OCI-LY3 (cell line): ENCODE measurements at regions not wholly inside any gene's neighbourhood (a gene's known extent, or its start where the extent isn't known, plus 50 kb on each side); places are given as distances from the start of the nearest gene placed in this dataset.

Experiments
- H2AFZ ChIP-seq: fragments of 200-600, 300-600 bp; shearing (Covaris generic); 2 replicates; pipeline ENCODE4 v1.6.0; 2014; ENCODE audit warnings: antibody characterized with exemption, low read depth, low read length
- H3K27ac ChIP-seq: fragments of 200-600, 300-600 bp; sonication (generic); 2 replicates; pipeline ENCODE4 v1.5.1; 2014; ENCODE audit warnings: mild to moderate bottlenecking, low read length, moderate library complexity, mixed read lengths
- H3K27me3 ChIP-seq: fragments of 200-600, 300-600 bp; sonication (generic); 2 replicates; pipeline ENCODE4 v1.6.1; 2014; ENCODE audit warnings: low read depth, low read length, mixed read lengths
- H3K36me3 ChIP-seq: fragments of 200-600, 300-600 bp; sonication (generic); replicated peaks from 2 replicates; pipeline ENCODE3; 2014; ENCODE audit warnings: low read depth, low read length, mixed read lengths
- H3K4me1 ChIP-seq: fragments of 300-600, 200-600 bp; sonication (generic); 2 replicates; pipeline ENCODE4 v1.6.1; 2014; ENCODE audit warnings: low read length, mixed read lengths
- H3K4me2 ChIP-seq: fragments of 200-600, 300-600 bp; sonication (generic); 2 replicates; pipeline ENCODE4 v1.6.1; 2014; ENCODE audit warnings: low read length, mixed read lengths
- H3K4me3 ChIP-seq: fragments of 300-600, 200-600 bp; sonication (generic); 2 replicates; pipeline ENCODE4 v1.5.1; 2014; ENCODE audit warnings: antibody characterized with exemption, mild to moderate bottlenecking, low read length, moderate library complexity
- H3K79me2 ChIP-seq: fragments of 300-600, 200-600 bp; shearing (Covaris generic); 2 replicates; pipeline ENCODE4 v1.6.1; 2014; ENCODE audit warnings: mild to moderate bottlenecking, low read length, mixed read lengths
- H3K9ac ChIP-seq: fragments of 300-600, 200-600 bp; shearing (Covaris generic); 2 replicates; pipeline ENCODE4 v1.6.0; 2014; ENCODE audit warnings: mild to moderate bottlenecking, low read length, moderate library complexity
- H3K9me3 ChIP-seq: fragments of 200-600, 300-600 bp; shearing (Covaris generic); 2 replicates; pipeline ENCODE4 v1.6.1; 2014; ENCODE audit warnings: low read length, mixed read lengths; ENCODE audit not compliant: insufficient read depth
- H4K20me1 ChIP-seq: fragments of 200-600, 300-600 bp; sonication (generic); 2 replicates; pipeline ENCODE4 v1.6.1; 2016; ENCODE audit warnings: low read length, mixed read lengths; ENCODE audit not compliant: insufficient read depth
- CTCF ChIP-seq: fragments of 200-600, 300-600 bp; sonication (generic); IDR thresholded peaks from 2 replicates; pipeline ENCODE4 v1.5.1; 2014; ENCODE audit warnings: antibody characterized with exemption, low read length, low read depth
- EZH2phosphoT487 ChIP-seq: fragments of 200-600 bp; shearing (Covaris generic); IDR thresholded peaks from 2 replicates; pipeline ENCODE4 v1.6.1; 2018; ENCODE audit warnings: antibody characterized with exemption, mixed run types, low read depth

- no peak for TF ChIP-seq EZH2phosphoT487
- no peak for TF ChIP-seq CTCF
- H3K9ac ChIP-seq: peak overlapping the region; percentile 34; the same call in 1 of the 2 replicates
- no peaks in the 10 kb centered on the region for H3K79me2 ChIP-seq
- no peak overlapping the region for H3K27ac ChIP-seq
- no peak overlapping the region for H2AFZ ChIP-seq
- H3K4me1 ChIP-seq: peaks cover 73% of the 10 kb centered on the region
- peaks cover 20% of the 10 kb centered on the region for H3K27me3 ChIP-seq
- no peaks in the 10 kb centered on the region for H3K36me3 ChIP-seq
- H3K4me3 ChIP-seq: peak overlapping the region; percentile 73
- H3K9me3 ChIP-seq: no peaks in the 10 kb centered on the region
- peak overlapping the region; percentile 94 for H3K4me2 ChIP-seq
- no peaks in the 10 kb centered on the region for H4K20me1 ChIP-seq
These were observed 160.6 kb downstream of the ZDHHC21 start for GRCh38 chr9:14532456-14533115.

GRCh38 chr9:14531341-14532269 lies 161.6 kb downstream of the ZDHHC21 start:
- Histone ChIP-seq H3K27me3 (peaks cover 20% of the 10 kb centered on the region), H3K9ac (no peak overlapping the region), H4K20me1 (no peaks in the 10 kb centered on the region), H2AFZ (peak overlapping the region; percentile 76; the same call in 1 of the 2 replicates), H3K36me3 (no peaks in the 10 kb centered on the region), H3K4me2 (peak overlapping the region; percentile 77), H3K4me1 (peaks cover 81% of the 10 kb centered on the region), H3K9me3 (no peaks in the 10 kb centered on the region), H3K27ac (no peak overlapping the region), H3K79me2 (no peaks in the 10 kb centered on the region), H3K4me3 (peak overlapping the region; percentile 59)
- TF ChIP-seq EZH2phosphoT487: no peak
- TF ChIP-seq CTCF: no peak

- Histone ChIP-seq H3K4me2 (peak overlapping the region; percentile 77), H3K27me3 (peaks cover 20% of the 10 kb centered on the region), H3K4me1 (peaks cover 82% of the 10 kb centered on the region), H3K36me3 (no peaks in the 10 kb centered on the region), H3K4me3 (peak overlapping the region; percentile 29; the same call in 1 of the 2 replicates), H3K27ac (no peak overlapping the region), H2AFZ (no peak overlapping the region), H3K79me2 (no peaks in the 10 kb centered on the region), H3K9me3 (no peaks in the 10 kb centered on the region), H3K9ac (no peak overlapping the region), H4K20me1 (no peaks in the 10 kb centered on the region)
- no peak for TF ChIP-seq EZH2phosphoT487
These were observed 162.4 kb downstream of the ZDHHC21 start for GRCh38 chr9:14530841-14531240.

GRCh38 chr9:14530366-14530765 lies 162.9 kb downstream of the ZDHHC21 start:
- H2AFZ ChIP-seq: peak overlapping the region; percentile 18; the same call in 1 of the 2 replicates
- no peaks in the 10 kb centered on the region for H3K36me3 ChIP-seq
- H3K9ac ChIP-seq: no peak overlapping the region
- peak overlapping the region; percentile 29; the same call in 1 of the 2 replicates for H3K4me3 ChIP-seq
- peak overlapping the region; percentile 77 for H3K4me2 ChIP-seq
- H3K9me3 ChIP-seq: no peaks in the 10 kb centered on the region
- H3K79me2 ChIP-seq: no peaks in the 10 kb centered on the region
- peaks cover 20% of the 10 kb centered on the region for H3K27me3 ChIP-seq
- no peak for TF ChIP-seq EZH2phosphoT487
- TF ChIP-seq CTCF: no peak
- H3K4me1 ChIP-seq: peaks cover 77% of the 10 kb centered on the region
- H3K27ac ChIP-seq: no peak overlapping the region
- no peaks in the 10 kb centered on the region for H4K20me1 ChIP-seq
